ENCODE measurements at regions not wholly inside any gene's neighbourhood (a gene's known extent, or its start where the extent isn't known, plus 50 kb on each side); places are given as distances from the start of the nearest gene placed in this dataset.

DNA sequence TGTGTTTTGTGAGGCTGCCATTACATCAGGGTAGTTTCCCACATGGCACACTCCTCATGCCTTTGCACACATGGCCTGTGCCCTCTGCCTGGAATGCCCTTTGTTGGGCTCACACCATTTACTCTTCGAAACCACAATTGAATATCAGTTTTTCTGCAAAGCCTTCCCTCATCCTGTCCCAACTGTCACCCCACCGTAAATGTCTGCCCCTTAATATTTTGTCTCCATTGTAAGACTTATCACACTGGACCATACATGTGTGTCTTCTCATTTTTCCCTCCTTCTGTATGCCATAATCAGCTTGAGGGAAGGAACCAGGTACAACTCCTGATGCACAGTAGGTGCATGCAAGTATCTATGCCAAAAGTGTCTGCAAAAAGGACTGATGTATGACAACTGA is 62.7 kb upstream of the TMEM252 start:
- no peak for TF ChIP-seq POLR2AphosphoS5 (IDR thresholded peaks at IDR 0.05; ENCODE audit: borderline replicate concordance, low read depth, low read length)
- no peak for TF ChIP-seq EZH2 (IDR thresholded peaks at IDR 0.05)
- no peak for TF ChIP-seq FOXP2 (optimal IDR thresholded peaks at IDR 0.05; ENCODE audit: control extremely low read depth, extremely low read length, insufficient read depth)
